NB4 (cell line): ENCODE measurements at regions not wholly inside any gene's neighbourhood (a gene's known extent, or its start where the extent isn't known, plus 50 kb on each side); places are given as distances from the start of the nearest gene placed in this dataset.
"Not testable (repeated sequence)": the region's sequence is repeated elsewhere in the genome, so short reads cannot be mapped to it uniquely, and the experiment has no call there.

Experiments used
- DNase-seq: peaks from one replicate; pipeline ENCODE4 v3.0.0; 2010; ENCODE audit warnings: low read depth
- H3K4me3 ChIP-seq: one replicate; pipeline ENCODE4 v1.5.1; 2011; ENCODE audit warnings: mild to moderate bottlenecking, low read depth, low read length, moderate library complexity
- CTCF ChIP-seq: IDR thresholded peaks from one replicate; pipeline ENCODE4 v1.5.1; 2012; ENCODE audit warnings: low read depth, low read length
- MYC ChIP-seq: IDR thresholded peaks from 2 replicates; pipeline ENCODE4 v1.6.1; 2011; ENCODE audit warnings: low read depth, low read length
- POLR2A ChIP-seq: IDR thresholded peaks from 2 replicates; pipeline ENCODE4 v1.6.1; 2011; ENCODE audit warnings: mild to moderate bottlenecking; ENCODE audit not compliant: insufficient read length; ENCODE audit errors: extremely low read depth
- TF ChIP-seq, protein P1 (sequence below): IDR thresholded peaks from 2 replicates; pipeline ENCODE4 v1.6.1; 2011; ENCODE audit warnings: low read depth, low read length

GRCh38 chr2:129400826-129401225, 578.6 kb upstream of the RAB6C start:
- H3K4me3 ChIP-seq = no peak overlapping the region
- no peak for TF ChIP-seq MYC
- no peak for TF ChIP-seq CTCF
- TF ChIP-seq, protein P1, sequence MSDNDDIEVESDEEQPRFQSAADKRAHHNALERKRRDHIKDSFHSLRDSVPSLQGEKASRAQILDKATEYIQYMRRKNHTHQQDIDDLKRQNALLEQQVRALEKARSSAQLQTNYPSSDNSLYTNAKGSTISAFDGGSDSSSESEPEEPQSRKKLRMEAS = no peak
- no peak for TF ChIP-seq POLR2A
- DNase-seq = no peak

- no peak for DNase-seq
- TF ChIP-seq MYC = no peak
- no peak for TF ChIP-seq POLR2A
- TF ChIP-seq, protein P1 = no peak
- TF ChIP-seq CTCF = no peak
- no peak overlapping the region for H3K4me3 ChIP-seq
Observed at GRCh38 chr2:129402076-129402475, 577.4 kb upstream of the RAB6C start.

DNA sequence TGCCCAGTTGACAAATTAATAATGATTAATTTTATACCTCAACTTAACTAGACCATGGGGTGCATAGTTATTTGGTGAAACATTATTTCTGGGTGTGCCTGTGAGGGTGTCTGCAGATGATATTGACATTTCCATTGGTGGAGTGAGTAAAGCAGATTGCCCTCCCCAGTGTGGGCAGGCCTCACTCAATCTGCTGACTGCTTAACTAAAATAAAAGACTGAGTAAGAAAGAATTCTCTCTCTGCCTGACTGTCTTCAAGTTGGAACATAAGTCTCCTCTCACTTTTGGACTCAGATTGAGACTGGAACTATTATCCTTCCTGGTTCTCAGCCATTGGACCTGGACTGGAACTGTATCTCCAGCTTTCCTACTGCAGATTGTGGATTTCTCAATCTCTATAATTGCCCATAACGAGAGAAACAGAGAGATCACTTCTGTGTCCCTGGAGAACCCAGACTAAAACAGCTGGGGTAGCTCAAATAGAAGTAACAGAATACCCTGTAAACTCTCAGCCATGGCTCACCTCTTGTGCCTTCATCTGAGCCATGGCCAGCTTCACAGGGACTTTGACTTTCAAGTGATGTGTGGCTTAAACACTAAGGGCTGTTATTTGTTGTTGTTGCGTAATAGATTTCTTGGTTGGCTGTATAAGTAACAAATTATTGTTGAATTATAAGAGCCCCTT, 575.3 kb upstream of the RAB6C start:
- no peak overlapping the region for H3K4me3 ChIP-seq
- no peak for DNase-seq
- TF ChIP-seq, protein P1 = no peak
- no peak for TF ChIP-seq MYC
- TF ChIP-seq CTCF = no peak
- no peak for TF ChIP-seq POLR2A

- DNase-seq = no peak
- TF ChIP-seq, protein P1 = no peak
- TF ChIP-seq MYC = no peak
- TF ChIP-seq POLR2A = no peak
- TF ChIP-seq CTCF = no peak
- H3K4me3 ChIP-seq = no peak overlapping the region
Observed at GRCh38 chr2:129408570-129408969, 570.9 kb upstream of the RAB6C start.

DNA sequence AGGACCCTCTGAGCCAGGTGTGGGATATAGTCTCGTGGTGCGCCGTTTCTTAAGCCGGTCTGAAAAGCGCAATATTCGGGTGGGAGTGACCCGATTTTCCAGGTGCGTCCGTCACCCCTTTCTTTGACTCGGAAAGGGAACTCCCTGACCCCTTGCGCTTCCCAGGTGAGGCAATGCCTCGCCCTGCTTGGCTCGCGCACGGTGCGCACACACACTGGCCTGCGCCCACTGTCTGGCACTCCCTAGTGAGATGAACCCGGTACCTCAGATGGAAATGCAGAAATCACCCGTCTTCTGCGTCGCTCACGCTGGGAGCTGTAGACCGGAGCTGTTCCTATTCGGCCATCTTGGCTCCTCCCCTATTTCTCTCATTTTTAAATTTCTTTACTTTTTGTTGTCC, 562.4 kb upstream of the RAB6C start:
- not testable (repeated sequence) for H3K4me3 ChIP-seq

DNA sequence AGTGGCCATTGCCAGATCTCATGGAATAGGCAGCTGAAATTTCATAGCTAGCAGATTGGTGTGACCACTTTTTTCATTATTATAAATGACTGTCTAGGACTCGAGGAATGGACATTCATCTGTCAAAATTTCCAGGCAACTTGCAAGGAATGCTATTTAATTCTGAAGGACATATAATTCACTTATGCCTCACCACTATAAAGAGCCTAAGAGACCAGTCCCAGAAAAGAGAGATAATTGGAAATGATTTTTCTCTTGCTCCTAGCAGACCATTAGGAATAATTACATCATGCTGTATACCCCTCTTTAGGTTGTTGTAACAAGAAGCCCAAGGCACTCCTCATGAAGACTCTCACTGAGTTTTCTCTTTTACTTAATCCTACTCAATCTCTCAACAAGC, 557.4 kb upstream of the RAB6C start:
- H3K4me3 ChIP-seq = no peak overlapping the region
- TF ChIP-seq CTCF = no peak
- TF ChIP-seq POLR2A = no peak
- TF ChIP-seq, protein P1 = no peak
- TF ChIP-seq MYC = no peak
- DNase-seq = no peak

More for the DNA sequence above, 562.4 kb upstream of the RAB6C start:
- DNase-seq = not testable (repeated sequence)
